IMR-90 (cell line): ENCODE measurements at regions not wholly inside any gene's neighbourhood (a gene's known extent, or its start where the extent isn't known, plus 50 kb on each side); places are given as distances from the start of the nearest gene placed in this dataset.

ENCODE experiments used
- ATAC-seq: fragments of 200-7000 bp; cut with Tn5 transposase; 2 replicates; pipeline ENCODE4 v1.9.1; 2020; ENCODE audit warnings: low read depth, mild to moderate bottlenecking, moderate library complexity
- BruUV-seq: library from RNA; stranded (reverse); fragments of 400-500 nt; replicated peaks from 2 replicates; lab custom pipeline; 2021; lab: Mats Ljungman, UMichigan
- CTCF ChIA-PET: fragments of 300-600 bp; formaldehyde crosslinking; extraction: SDS; loops from one replicate; lab custom pipeline; 2021; ENCODE audit warnings: antibody characterized with exemption; lab: Yijun Ruan, JAX
- POLR2A ChIA-PET: fragments of 300-600 bp; sonication (Branson Sonifier 250); formaldehyde crosslinking; loops from one replicate; lab custom pipeline; 2022; ENCODE audit warnings: antibody characterized with exemption; ENCODE audit not compliant: unreplicated experiment; lab: Charles Lee
- DNase-seq: peaks from one replicate; pipeline ENCODE4 v3.0.0; 2013
- H2AFZ ChIP-seq: replicated peaks from 2 replicates; pipeline ENCODE3; 2013; ENCODE audit warnings: low read length, mild to moderate bottlenecking; ENCODE audit not compliant: poor library complexity
- H2AK5ac ChIP-seq: 2 replicates; pipeline ENCODE4 v1.6.1; 2013; ENCODE audit warnings: low read depth, low read length, inconsistent platforms
- H2AK9ac ChIP-seq: replicated peaks from 2 replicates; pipeline ENCODE3; 2013; ENCODE audit warnings: mild to moderate bottlenecking, low read depth, low read length, moderate library complexity; ENCODE audit not compliant: poor library complexity
- H2BK120ac ChIP-seq: 2 replicates; pipeline ENCODE4 v1.6.1; 2013; ENCODE audit warnings: low read depth, low read length, inconsistent platforms
- H2BK15ac ChIP-seq: 3 replicates; pipeline ENCODE4 v1.6.1; 2013; ENCODE audit warnings: low read depth, low read length, inconsistent platforms
- H2BK20ac ChIP-seq: 2 replicates; pipeline ENCODE4 v1.6.1; 2013; ENCODE audit warnings: low read depth, mild to moderate bottlenecking, inconsistent platforms, low read length, moderate library complexity
- H2BK5ac ChIP-seq: 2 replicates; pipeline ENCODE4 v1.6.1; 2013; ENCODE audit warnings: mild to moderate bottlenecking, low read depth, low read length, inconsistent platforms; ENCODE audit not compliant: poor library complexity, severe bottlenecking
- H3K14ac ChIP-seq: replicated peaks from 2 replicates; pipeline ENCODE4 v1.6.1; 2013; ENCODE audit warnings: low read depth, low read length, inconsistent platforms
- H3K18ac ChIP-seq: 2 replicates; pipeline ENCODE4 v1.6.1; 2013; ENCODE audit warnings: low read depth, low read length, control low read depth
- H3K23ac ChIP-seq: 2 replicates; pipeline ENCODE4 v1.6.1; 2013; ENCODE audit warnings: low read depth, low read length, inconsistent platforms
- H3K27ac ChIP-seq: 2 replicates; pipeline ENCODE4 v1.5.1; 2013; ENCODE audit warnings: mild to moderate bottlenecking, control low read depth, low read length; ENCODE audit not compliant: insufficient read depth
- H3K27me3 ChIP-seq: 2 replicates; pipeline ENCODE4 v1.6.1; 2013; ENCODE audit warnings: low read length; ENCODE audit not compliant: control insufficient read depth, insufficient read depth
- H3K36me3 ChIP-seq: 2 replicates; pipeline ENCODE4 v1.6.1; 2013; ENCODE audit warnings: low read length, mixed read lengths; ENCODE audit not compliant: control insufficient read depth, insufficient read depth
- H3K4ac ChIP-seq: 2 replicates; pipeline ENCODE4 v1.6.1; 2013; ENCODE audit warnings: low read depth, low read length, inconsistent platforms
- H3K4me1 ChIP-seq: 2 replicates; pipeline ENCODE4 v1.6.1; 2013; ENCODE audit warnings: low read length, mixed read lengths; ENCODE audit not compliant: control insufficient read depth, insufficient read depth
- H3K4me2 ChIP-seq: 2 replicates; pipeline ENCODE4 v1.6.1; 2013; ENCODE audit warnings: low read depth, mild to moderate bottlenecking, control low read depth, low read length, moderate library complexity
- H3K4me3 ChIP-seq: 2 replicates; pipeline ENCODE4 v1.5.1; 2013; ENCODE audit warnings: low read depth, mild to moderate bottlenecking, control low read depth, low read length, moderate library complexity; ENCODE audit not compliant: insufficient read depth
- H3K56ac ChIP-seq: 2 replicates; pipeline ENCODE4 v1.6.1; 2013; ENCODE audit warnings: low read length, inconsistent platforms; ENCODE audit not compliant: insufficient read depth; ENCODE audit errors: extremely low read depth
- H3K79me1 ChIP-seq, 2 experiments: 2 replicates each; pipeline ENCODE4 v1.6.1; 2013; ENCODE audit warnings: low read length in 2 of 2, inconsistent platforms in 1 of 2, low read depth in 1 of 2
- H3K9ac ChIP-seq: 2 replicates; pipeline ENCODE4 v1.6.1; 2013; ENCODE audit warnings: low read depth, low read length, control low read depth
- H3K9me1 ChIP-seq: 2 replicates; pipeline ENCODE4 v1.6.1; 2013; ENCODE audit warnings: low read length, inconsistent platforms; ENCODE audit not compliant: insufficient read depth
- H3K9me3 ChIP-seq: 2 replicates; pipeline ENCODE4 v1.6.1; 2013; ENCODE audit warnings: low read length; ENCODE audit not compliant: control insufficient read depth, insufficient read depth
- H4K20me1 ChIP-seq: 2 replicates; pipeline ENCODE4 v1.6.1; 2013; ENCODE audit warnings: low read length, inconsistent platforms; ENCODE audit not compliant: insufficient read depth
- H4K5ac ChIP-seq: 2 replicates; pipeline ENCODE4 v1.6.1; 2013; ENCODE audit warnings: mild to moderate bottlenecking, low read depth, low read length, control low read depth
- H4K8ac ChIP-seq, 2 experiments: 2 replicates each; pipeline ENCODE4 v1.6.1; 2013; ENCODE audit warnings: low read depth in 2 of 2, low read length in 2 of 2, control low read depth in 1 of 2, inconsistent platforms in 1 of 2
- H4K91ac ChIP-seq: 2 replicates; pipeline ENCODE4 v1.6.1; 2013; ENCODE audit warnings: low read depth, low read length, inconsistent platforms; ENCODE audit not compliant: insufficient read depth
- BHLHE40 ChIP-seq: fragments of 150-350 bp; IDR thresholded peaks from 2 replicates; pipeline ENCODE4 v1.6.1; 2016; ENCODE audit warnings: mild to moderate bottlenecking, low read depth, low read length
- ELK1 ChIP-seq: fragments of 150-350 bp; IDR thresholded peaks from 2 replicates; pipeline ENCODE4 v1.6.1; 2016; ENCODE audit warnings: low read depth, mild to moderate bottlenecking, low read length, moderate library complexity, borderline replicate concordance
- MAFK ChIP-seq: IDR thresholded peaks from 2 replicates; pipeline ENCODE4 v1.6.1; 2012; ENCODE audit warnings: low read depth, low read length, improper control_type of control experiment
- MXI1 ChIP-seq: IDR thresholded peaks from 2 replicates; pipeline ENCODE4 v1.6.1; 2012; ENCODE audit warnings: low read depth, mild to moderate bottlenecking, low read length, moderate library complexity, borderline replicate concordance
- RAD21 ChIP-seq: IDR thresholded peaks from 2 replicates; pipeline ENCODE4 v1.6.1; 2012; ENCODE audit warnings: low read length, improper control_type of control experiment
- USF2 ChIP-seq: fragments of 150-350 bp; IDR thresholded peaks from 2 replicates; pipeline ENCODE4 v1.6.1; 2017; ENCODE audit warnings: mild to moderate bottlenecking, antibody characterized with exemption, low read length, low read depth
- WGBS, 2 experiments: methylation state at CpG; one replicate each; pipeline versions ENCODE4 v1.1.5 to v1.1.7; 2013; ENCODE audit warnings: missing lambda C conversion rate in 2 of 2; ENCODE audit not compliant: insufficient read length in 1 of 2; ENCODE audit errors: extremely low coverage in 2 of 2; 5-methylcytosine and 5-hydroxymethylcytosine counted together
- dilution Hi-C: fragments of 300-500 bp; cut with HindIII; formaldehyde crosslinking; loops from one replicate; pipeline ENCODE4 v1.14.3; 2018; ENCODE audit warnings: low sequenced_read_pairs; ENCODE audit not compliant: unreplicated experiment
- in situ Hi-C: fragments of 300-500 bp; cut with MboI; formaldehyde crosslinking; loops from 3 replicates; pipeline ENCODE4 v1.14.3; 2019; ENCODE audit warnings: low sequenced_read_pairs, inconsistent platforms, mixed read lengths
- intact Hi-C: fragments of 100-400 bp; cut with micrococcal nuclease; formaldehyde crosslinking; loops from 2 replicates; pipeline ENCODE4 v1.10.0; 2022

DNA sequence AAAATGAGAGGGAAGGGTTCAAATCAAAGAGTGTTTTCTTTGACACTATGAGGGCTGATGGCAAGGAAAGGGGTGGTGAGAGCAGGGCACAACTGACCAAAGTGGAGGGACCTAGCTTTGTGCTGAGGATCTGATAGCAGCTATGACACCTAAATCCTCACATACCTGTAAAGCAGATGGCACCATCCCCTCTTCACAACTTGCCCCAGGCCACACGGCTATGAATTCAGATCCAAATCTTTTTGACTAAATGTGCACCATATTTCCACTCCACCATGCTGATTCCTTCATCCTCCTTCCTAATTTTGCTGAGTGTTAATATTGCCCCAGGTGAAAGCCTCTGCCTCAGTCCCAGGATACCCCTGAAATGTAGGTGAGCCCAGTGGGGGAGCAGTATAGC lies 385.7 kb downstream of the PLPP3 start:
- CTCF ChIA-PET = no interaction called here
- dilution Hi-C loops = no loop called here

More for the DNA sequence above, 385.7 kb downstream of the PLPP3 start:
- H3K9me1 ChIP-seq = 0 out of 2 replicates have a peak, but pooled peaks cover 2% of the 10 kb centered on the region
- in situ Hi-C loops (no loop called here), intact Hi-C loops (no loop called here)
- H3K56ac ChIP-seq = no peak overlapping the region
- H4K20me1 ChIP-seq = no peaks in the 10 kb centered on the region
- POLR2A ChIA-PET = no interaction called here
- H3K36me3 ChIP-seq = no peaks in the 10 kb centered on the region
- no peaks in the 10 kb centered on the region for H3K79me1 ChIP-seq
- H3K9ac ChIP-seq = no peak overlapping the region
- no TSS peak for BruUV-seq
- no peak for TF ChIP-seq ELK1
- TF ChIP-seq BHLHE40 = no peak
- TF ChIP-seq MAFK = no peak
- TF ChIP-seq MXI1 = no peak
- no peak for TF ChIP-seq USF2
- no peak for TF ChIP-seq RAD21
- peak overlapping the region; percentile 41; the same call in 1 of the 2 replicates for H3K18ac ChIP-seq
- no peak overlapping the region for H4K8ac ChIP-seq
- H3K9me3 ChIP-seq = no peaks in the 10 kb centered on the region
- no peak overlapping the region for H2AFZ ChIP-seq
- DNase-seq (no peak), ATAC-seq (no peak)
- H2BK5ac ChIP-seq = no peak overlapping the region
- H3K14ac ChIP-seq = no peak overlapping the region
- peak overlapping the region; percentile 5; the same call in 1 of the 2 replicates for H2AK5ac ChIP-seq
- H3K27ac ChIP-seq = no peak overlapping the region
- H2AK9ac ChIP-seq = no peak overlapping the region
- H3K4ac ChIP-seq = no peak overlapping the region
- H4K5ac ChIP-seq = peak overlapping the region; percentile 54; the same call in 1 of the 2 replicates
- no peak overlapping the region for H2BK15ac ChIP-seq
- H3K27me3 ChIP-seq = no peaks in the 10 kb centered on the region; the same call in 1 of the 2 replicates
- 88% methylated on average over 1 of the region's 1 CpG; no CpG with 5 or more reads in 1 of the 2 experiments for WGBS, 2 experiments
- no peak overlapping the region for H3K23ac ChIP-seq
- H2BK120ac ChIP-seq = no peak overlapping the region
- H2BK20ac ChIP-seq = no peak overlapping the region
- H3K4me1 ChIP-seq = peaks cover 8% of the 10 kb centered on the region
- no peak overlapping the region for H3K4me3 ChIP-seq
- no peak overlapping the region for H4K91ac ChIP-seq
- H3K4me2 ChIP-seq = no peak overlapping the region
